ENCODE measurements at regions not wholly inside any gene's neighbourhood (a gene's known extent, or its start where the extent isn't known, plus 50 kb on each side); places are given as distances from the start of the nearest gene placed in this dataset.

DNA sequence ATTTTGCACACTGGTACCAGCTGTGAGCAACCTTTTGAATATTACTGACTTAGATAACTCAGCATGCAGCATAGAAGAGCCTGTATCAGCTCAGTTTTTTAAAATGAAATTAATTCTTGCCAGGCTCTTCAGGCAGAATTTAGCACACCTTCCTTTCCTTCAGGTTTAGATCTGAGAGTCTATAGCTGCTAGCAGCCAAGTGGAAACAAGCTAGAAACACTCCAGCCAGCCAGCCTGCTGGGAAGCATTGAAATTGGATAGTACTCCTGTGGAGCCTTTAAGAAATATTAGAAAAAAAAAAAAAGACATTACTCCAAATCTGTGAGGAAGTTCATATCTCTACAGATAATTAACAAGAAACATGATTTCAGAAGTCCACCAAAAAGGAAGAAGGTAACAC lies 812.2 kb downstream of the DTWD2 start:
- H3K9me2 ChIP-seq (ENCODE audit: insufficient read depth, low read length): no peaks in the 10 kb centered on the region
- H3K9ac ChIP-seq (ENCODE audit: low read length): no peak overlapping the region
- no peaks in the 10 kb centered on the region for H3F3A ChIP-seq (ENCODE audit: insufficient read depth, low read length, poor library complexity, severe bottlenecking)
- no peaks in the 10 kb centered on the region for H4K20me1 ChIP-seq (ENCODE audit: insufficient read depth)
- no peaks in the 10 kb centered on the region for H3K27me3 ChIP-seq (ENCODE audit: insufficient read depth, low read depth, low read length)
- no peaks in the 10 kb centered on the region for H3K36me3 ChIP-seq (ENCODE audit: insufficient read depth, low read length)
- H3K79me2 ChIP-seq (replicated peaks; ENCODE audit: insufficient read depth, low read length): no peaks in the 10 kb centered on the region
- H3K9me3 ChIP-seq (ENCODE audit: low read length): no peaks in the 10 kb centered on the region
- no peak overlapping the region for H3K4me2 ChIP-seq (ENCODE audit: low read length)
- no peak overlapping the region for H2AFZ ChIP-seq (ENCODE audit: low read depth, low read length)
- H3K27ac ChIP-seq (ENCODE audit: low read length): no peak overlapping the region
- H3K4me3 ChIP-seq (ENCODE audit: low read length): no peak overlapping the region
- TF ChIP-seq, protein P1, sequence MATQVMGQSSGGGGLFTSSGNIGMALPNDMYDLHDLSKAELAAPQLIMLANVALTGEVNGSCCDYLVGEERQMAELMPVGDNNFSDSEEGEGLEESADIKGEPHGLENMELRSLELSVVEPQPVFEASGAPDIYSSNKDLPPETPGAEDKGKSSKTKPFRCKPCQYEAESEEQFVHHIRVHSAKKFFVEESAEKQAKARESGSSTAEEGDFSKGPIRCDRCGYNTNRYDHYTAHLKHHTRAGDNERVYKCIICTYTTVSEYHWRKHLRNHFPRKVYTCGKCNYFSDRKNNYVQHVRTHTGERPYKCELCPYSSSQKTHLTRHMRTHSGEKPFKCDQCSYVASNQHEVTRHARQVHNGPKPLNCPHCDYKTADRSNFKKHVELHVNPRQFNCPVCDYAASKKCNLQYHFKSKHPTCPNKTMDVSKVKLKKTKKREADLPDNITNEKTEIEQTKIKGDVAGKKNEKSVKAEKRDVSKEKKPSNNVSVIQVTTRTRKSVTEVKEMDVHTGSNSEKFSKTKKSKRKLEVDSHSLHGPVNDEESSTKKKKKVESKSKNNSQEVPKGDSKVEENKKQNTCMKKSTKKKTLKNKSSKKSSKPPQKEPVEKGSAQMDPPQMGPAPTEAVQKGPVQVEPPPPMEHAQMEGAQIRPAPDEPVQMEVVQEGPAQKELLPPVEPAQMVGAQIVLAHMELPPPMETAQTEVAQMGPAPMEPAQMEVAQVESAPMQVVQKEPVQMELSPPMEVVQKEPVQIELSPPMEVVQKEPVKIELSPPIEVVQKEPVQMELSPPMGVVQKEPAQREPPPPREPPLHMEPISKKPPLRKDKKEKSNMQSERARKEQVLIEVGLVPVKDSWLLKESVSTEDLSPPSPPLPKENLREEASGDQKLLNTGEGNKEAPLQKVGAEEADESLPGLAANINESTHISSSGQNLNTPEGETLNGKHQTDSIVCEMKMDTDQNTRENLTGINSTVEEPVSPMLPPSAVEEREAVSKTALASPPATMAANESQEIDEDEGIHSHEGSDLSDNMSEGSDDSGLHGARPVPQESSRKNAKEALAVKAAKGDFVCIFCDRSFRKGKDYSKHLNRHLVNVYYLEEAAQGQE (IDR thresholded peaks at IDR 0.05; ENCODE audit: borderline replicate concordance): no peak
- TF ChIP-seq EZH2 (IDR thresholded peaks at IDR 0.05; ENCODE audit: borderline replicate concordance, insufficient read depth, low read length, poor library complexity, severe bottlenecking) (no peak), EP300 (conservative IDR thresholded peaks at IDR 0.05; ENCODE audit: poor library complexity, severe bottlenecking) (no peak), MXI1 (conservative IDR thresholded peaks at IDR 0.05; ENCODE audit: poor library complexity, severe bottlenecking) (no peak), POLR2AphosphoS5 (IDR thresholded peaks at IDR 0.05) (no peak), TAF1 (IDR thresholded peaks at IDR 0.05; ENCODE audit: low read depth) (no peak), RAD21 (conservative IDR thresholded peaks at IDR 0.05) (no peak)

DNA sequence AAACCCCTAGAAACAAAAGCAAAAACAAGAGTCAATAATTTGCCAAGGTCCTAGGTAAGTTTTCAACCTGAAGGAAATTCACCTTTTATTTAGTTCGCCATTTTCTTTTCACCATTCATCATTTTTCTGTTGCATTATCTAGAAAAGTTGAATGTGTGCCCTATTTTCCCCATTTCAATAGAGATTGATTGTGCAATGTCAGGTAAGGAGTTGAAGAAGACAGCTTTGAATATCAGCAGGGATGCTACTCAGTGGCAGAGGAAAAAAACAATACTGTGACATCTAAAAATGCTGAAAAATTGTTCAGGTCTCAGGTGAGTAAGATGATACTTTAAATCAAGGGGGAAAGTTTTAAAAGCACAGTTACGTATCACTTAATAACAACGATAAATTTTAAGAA lies 813.7 kb downstream of the DTWD2 start:
- H2AFZ ChIP-seq (ENCODE audit: low read depth, low read length): no peak overlapping the region
- H3K4me3 ChIP-seq (ENCODE audit: low read length): no peak overlapping the region
- no peak overlapping the region for H3K27ac ChIP-seq (ENCODE audit: low read length)

More for the DNA sequence above, 813.7 kb downstream of the DTWD2 start:
- Histone ChIP-seq H3K27me3 (ENCODE audit: insufficient read depth, low read depth, low read length) (no peaks in the 10 kb centered on the region), H4K20me1 (ENCODE audit: insufficient read depth) (no peaks in the 10 kb centered on the region), H3K9ac (ENCODE audit: low read length) (no peak overlapping the region), H3F3A (ENCODE audit: insufficient read depth, low read length, poor library complexity, severe bottlenecking) (no peaks in the 10 kb centered on the region), H3K4me2 (ENCODE audit: low read length) (no peak overlapping the region), H3K36me3 (ENCODE audit: insufficient read depth, low read length) (no peaks in the 10 kb centered on the region), H3K79me2 (replicated peaks; ENCODE audit: insufficient read depth, low read length) (no peaks in the 10 kb centered on the region), H3K9me2 (ENCODE audit: insufficient read depth, low read length) (no peaks in the 10 kb centered on the region), H3K9me3 (ENCODE audit: low read length) (no peaks in the 10 kb centered on the region)
- no peak for TF ChIP-seq TAF1 (IDR thresholded peaks at IDR 0.05; ENCODE audit: low read depth)
- TF ChIP-seq, protein P2, sequence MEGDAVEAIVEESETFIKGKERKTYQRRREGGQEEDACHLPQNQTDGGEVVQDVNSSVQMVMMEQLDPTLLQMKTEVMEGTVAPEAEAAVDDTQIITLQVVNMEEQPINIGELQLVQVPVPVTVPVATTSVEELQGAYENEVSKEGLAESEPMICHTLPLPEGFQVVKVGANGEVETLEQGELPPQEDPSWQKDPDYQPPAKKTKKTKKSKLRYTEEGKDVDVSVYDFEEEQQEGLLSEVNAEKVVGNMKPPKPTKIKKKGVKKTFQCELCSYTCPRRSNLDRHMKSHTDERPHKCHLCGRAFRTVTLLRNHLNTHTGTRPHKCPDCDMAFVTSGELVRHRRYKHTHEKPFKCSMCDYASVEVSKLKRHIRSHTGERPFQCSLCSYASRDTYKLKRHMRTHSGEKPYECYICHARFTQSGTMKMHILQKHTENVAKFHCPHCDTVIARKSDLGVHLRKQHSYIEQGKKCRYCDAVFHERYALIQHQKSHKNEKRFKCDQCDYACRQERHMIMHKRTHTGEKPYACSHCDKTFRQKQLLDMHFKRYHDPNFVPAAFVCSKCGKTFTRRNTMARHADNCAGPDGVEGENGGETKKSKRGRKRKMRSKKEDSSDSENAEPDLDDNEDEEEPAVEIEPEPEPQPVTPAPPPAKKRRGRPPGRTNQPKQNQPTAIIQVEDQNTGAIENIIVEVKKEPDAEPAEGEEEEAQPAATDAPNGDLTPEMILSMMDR (IDR thresholded peaks at IDR 0.05; ENCODE audit: poor library complexity, severe bottlenecking): no peak
- TF ChIP-seq, protein P1 (IDR thresholded peaks at IDR 0.05; ENCODE audit: borderline replicate concordance): no peak
- TF ChIP-seq RAD21 (conservative IDR thresholded peaks at IDR 0.05): no peak
- TF ChIP-seq POLR2AphosphoS5 (IDR thresholded peaks at IDR 0.05): peak; percentile 33
- TF ChIP-seq EZH2 (IDR thresholded peaks at IDR 0.05; ENCODE audit: borderline replicate concordance, insufficient read depth, low read length, poor library complexity, severe bottlenecking): no peak
- TF ChIP-seq MXI1 (conservative IDR thresholded peaks at IDR 0.05; ENCODE audit: poor library complexity, severe bottlenecking): no peak
- no peak for TF ChIP-seq SMC3 (conservative IDR thresholded peaks at IDR 0.05; ENCODE audit: poor library complexity)
- TF ChIP-seq EP300 (conservative IDR thresholded peaks at IDR 0.05; ENCODE audit: poor library complexity, severe bottlenecking): peak; percentile 47
